H9 (cell line): ENCODE measurements at regions not wholly inside any gene's neighbourhood (a gene's known extent, or its start where the extent isn't known, plus 50 kb on each side); places are given as distances from the start of the nearest gene placed in this dataset.

Experiments used
- DNase-seq: peaks from one replicate; pipeline ENCODE4 v3.0.0-alpha.2; 2017
- H2AFZ ChIP-seq: one replicate; pipeline ENCODE4 v1.6.1; 2013; ENCODE audit warnings: mild to moderate bottlenecking, low read length, control low read depth, moderate library complexity
- H2AK5ac ChIP-seq: 2 replicates; pipeline ENCODE4 v1.6.1; 2013; ENCODE audit warnings: low read length, control low read depth, mixed read lengths; ENCODE audit not compliant: insufficient read length
- H2BK120ac ChIP-seq: one replicate; pipeline ENCODE4 v1.6.1; 2013; ENCODE audit warnings: low read depth, mild to moderate bottlenecking, low read length, control low read depth, inconsistent platforms; ENCODE audit not compliant: poor library complexity, severe bottlenecking
- H2BK12ac ChIP-seq: 2 replicates; pipeline ENCODE4 v1.6.1; 2013; ENCODE audit warnings: low read length, control low read depth, mixed read lengths, low read depth; ENCODE audit not compliant: insufficient read length
- H2BK15ac ChIP-seq: 2 replicates; pipeline ENCODE4 v1.6.1; 2013; ENCODE audit warnings: low read depth, low read length, control low read depth
- H2BK20ac ChIP-seq: one replicate; pipeline ENCODE4 v1.6.1; 2013; ENCODE audit warnings: low read depth, mild to moderate bottlenecking, low read length, control low read depth, inconsistent platforms; ENCODE audit not compliant: poor library complexity, severe bottlenecking
- H2BK5ac ChIP-seq: 2 replicates; pipeline ENCODE4 v1.6.1; 2013; ENCODE audit warnings: low read length, control low read depth, mixed read lengths; ENCODE audit not compliant: insufficient read length
- H3K14ac ChIP-seq: 2 replicates; pipeline ENCODE4 v1.6.1; 2013; ENCODE audit warnings: low read length, control low read depth; ENCODE audit not compliant: insufficient read depth
- H3K18ac ChIP-seq: 2 replicates; pipeline ENCODE4 v1.6.1; 2013; ENCODE audit warnings: low read depth, mild to moderate bottlenecking, mixed read lengths, low read length, control low read depth; ENCODE audit not compliant: insufficient read length
- H3K23ac ChIP-seq: 2 replicates; pipeline ENCODE4 v1.6.1; 2013; ENCODE audit warnings: low read length, control low read depth, mixed read lengths, low read depth; ENCODE audit not compliant: insufficient read length
- H3K23me2 ChIP-seq: 2 replicates; pipeline ENCODE4 v1.6.1; 2013; ENCODE audit warnings: low read depth, mild to moderate bottlenecking, mixed read lengths, low read length, control low read depth; ENCODE audit not compliant: insufficient read length, poor library complexity, severe bottlenecking
- H3K27ac ChIP-seq: 2 replicates; pipeline ENCODE4 v1.5.1; 2013; ENCODE audit warnings: low read length, control low read depth, mixed read lengths, low read depth; ENCODE audit not compliant: insufficient read length
- H3K27me3 ChIP-seq: 2 replicates; pipeline ENCODE4 v1.6.1; 2013; ENCODE audit warnings: low read length, control low read depth, inconsistent platforms; ENCODE audit not compliant: insufficient read depth
- H3K4ac ChIP-seq: 2 replicates; pipeline ENCODE4 v1.6.1; 2013; ENCODE audit warnings: low read depth, mild to moderate bottlenecking, control low read depth, inconsistent platforms, low read length, moderate library complexity
- H3K4me1 ChIP-seq: 2 replicates; pipeline ENCODE4 v1.6.1; 2013; ENCODE audit warnings: low read length, control low read depth, inconsistent platforms; ENCODE audit not compliant: insufficient read depth
- H3K4me2 ChIP-seq: 2 replicates; pipeline ENCODE4 v1.6.1; 2013; ENCODE audit warnings: low read length, control low read depth, mixed read lengths; ENCODE audit not compliant: insufficient read length, insufficient read depth
- H3K56ac ChIP-seq: 2 replicates; pipeline ENCODE4 v1.6.1; 2013; ENCODE audit warnings: low read depth, mild to moderate bottlenecking, mixed read lengths, low read length, control low read depth; ENCODE audit not compliant: insufficient read length
- H3K79me1 ChIP-seq: 2 replicates; pipeline ENCODE4 v1.6.1; 2013; ENCODE audit warnings: low read depth, mild to moderate bottlenecking, moderate library complexity, low read length, control low read depth, inconsistent platforms; ENCODE audit not compliant: insufficient read depth, poor library complexity, severe bottlenecking
- H3K79me2 ChIP-seq: 2 replicates; pipeline ENCODE4 v1.6.1; 2013; ENCODE audit warnings: low read length, control low read depth, inconsistent platforms; ENCODE audit not compliant: insufficient read depth
- H3K9ac ChIP-seq: 2 replicates; pipeline ENCODE4 v1.6.1; 2013; ENCODE audit warnings: low read length, control low read depth, mixed read lengths; ENCODE audit not compliant: insufficient read length; ENCODE audit errors: extremely low read depth
- H3K9me3 ChIP-seq: one replicate; pipeline ENCODE4 v1.6.1; 2013; ENCODE audit warnings: low read depth, low read length, inconsistent platforms; ENCODE audit not compliant: control insufficient read depth
- H3T11ph ChIP-seq: one replicate; pipeline ENCODE4 v1.6.1; 2013; ENCODE audit warnings: mild to moderate bottlenecking, low read length, control low read depth, inconsistent platforms
- H4K20me1 ChIP-seq: one replicate; pipeline ENCODE4 v1.6.1; 2013; ENCODE audit not compliant: control insufficient read depth, insufficient read length, insufficient read depth
- H4K5ac ChIP-seq: 2 replicates; pipeline ENCODE4 v1.6.1; 2013; ENCODE audit warnings: low read depth, mild to moderate bottlenecking, mixed read lengths, low read length, control low read depth; ENCODE audit not compliant: insufficient read length
- H4K8ac ChIP-seq: replicated peaks from 2 replicates; pipeline ENCODE4 v1.6.1; 2013; ENCODE audit warnings: low read length, control low read depth, mixed read lengths, low read depth; ENCODE audit not compliant: insufficient read length
- H4K91ac ChIP-seq: 2 replicates; pipeline ENCODE4 v1.6.1; 2013; ENCODE audit warnings: low read depth, mild to moderate bottlenecking, moderate library complexity, mixed read lengths, low read length, control low read depth; ENCODE audit not compliant: insufficient read length
- H3K27ac Mint-ChIP-seq, 3 experiments: 2 replicates in 2 of 3; 3 replicates in 1 of 3; pipeline ENCODE4 v1.8.0; 2020 to 2021; ENCODE audit warnings: mixed read lengths in 3 of 3, mild to moderate bottlenecking in 1 of 3, moderate library complexity in 1 of 3
- H3K27me3 Mint-ChIP-seq: 2 replicates; pipeline ENCODE4 v1.8.0; 2021; ENCODE audit warnings: low read depth, mild to moderate bottlenecking, moderate library complexity, mixed read lengths
- H3K36me3 Mint-ChIP-seq, 3 experiments: 2 replicates in 2 of 3; 3 replicates in 1 of 3; pipeline ENCODE4 v1.8.0; 2020 to 2021; ENCODE audit warnings: low read depth in 3 of 3, mixed read lengths in 3 of 3; ENCODE audit not compliant: insufficient read depth in 1 of 3
- H3K4me1 Mint-ChIP-seq, 2 experiments: 2 replicates each; pipeline ENCODE4 v1.8.0; 2020; ENCODE audit warnings: mixed read lengths in 2 of 2
- H3K4me3 Mint-ChIP-seq, 2 experiments: 2 replicates in 1 of 2; 3 replicates in 1 of 2; pipeline ENCODE4 v1.8.0; 2020 to 2021; ENCODE audit warnings: mild to moderate bottlenecking in 2 of 2, mixed read lengths in 2 of 2, moderate library complexity in 1 of 2
- H3K9me3 Mint-ChIP-seq, 2 experiments: 2 replicates in 1 of 2; 3 replicates in 1 of 2; pipeline ENCODE4 v1.8.0; 2020; ENCODE audit warnings: mild to moderate bottlenecking in 2 of 2, mixed read lengths in 2 of 2, moderate library complexity in 1 of 2
- WGBS: extraction: QIAGEN DNeasy Blood & Tissue Kit; methylation state at CpG from one replicate; pipeline ENCODE4 v1.1.7; 2013; ENCODE audit warnings: missing lambda C conversion rate, low lambda C conversion rate, mixed read lengths; ENCODE audit not compliant: insufficient read length; ENCODE audit errors: extremely low coverage; 5-methylcytosine and 5-hydroxymethylcytosine counted together
- TF ChIP-seq, protein P1 (sequence below): fragments of 200-600 bp; sonication (generic); conservative IDR thresholded peaks from 3 replicates; pipeline ENCODE4 v1.8.0; 2021; ENCODE audit warnings: antibody characterized with exemption, mild to moderate bottlenecking

DNA sequence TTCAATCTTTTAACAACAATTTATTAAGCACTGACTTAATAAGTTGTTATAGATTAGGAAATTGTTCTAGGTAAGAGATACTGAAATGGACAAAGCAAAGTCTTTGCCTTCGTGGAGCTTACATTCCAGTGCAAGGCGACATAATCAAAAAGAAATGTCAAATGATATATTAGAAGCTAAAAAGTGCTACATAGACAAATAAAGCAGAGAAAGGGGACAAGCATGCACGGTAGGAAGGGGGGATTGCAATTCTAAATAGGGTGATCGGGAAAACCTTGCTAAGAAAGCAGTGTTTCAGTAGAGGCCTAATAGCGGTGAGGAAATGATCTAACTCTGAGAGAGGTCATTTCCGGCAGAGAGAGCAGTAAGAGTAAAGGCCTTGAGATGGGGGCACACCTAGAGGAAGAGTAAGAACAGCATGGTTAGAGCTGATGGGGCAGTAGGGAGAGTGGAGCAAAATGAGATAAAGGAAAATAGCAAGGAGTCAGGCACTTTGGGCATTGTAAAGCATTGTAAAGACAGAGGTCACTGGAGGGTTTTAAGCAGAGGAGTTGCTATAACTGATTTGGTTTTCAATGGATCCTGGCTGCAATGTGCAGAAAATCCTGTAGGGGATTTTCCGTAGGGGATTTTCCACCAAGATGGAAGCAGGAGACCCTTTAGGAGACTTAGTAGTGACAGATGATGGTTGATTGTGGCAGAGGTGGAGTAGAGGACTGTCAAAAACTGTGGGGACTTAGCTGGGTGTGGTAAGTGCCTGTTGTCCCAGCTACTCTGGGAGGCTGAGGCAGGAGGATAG is 71.7 kb upstream of the CFAP20DC start:
- Histone ChIP-seq H2BK20ac (peak overlapping the region; percentile 45), H3K4ac (no peak overlapping the region), H4K5ac (no peak overlapping the region), H4K20me1 (no peaks in the 10 kb centered on the region), H3K18ac (no peak overlapping the region), H4K8ac (no peak overlapping the region), H4K91ac (no peak overlapping the region), H2BK15ac (no peak overlapping the region), H3K4me1 (no peaks in the 10 kb centered on the region; the same call in 1 of the 2 replicates), H3K23me2 (no peaks in the 10 kb centered on the region), H2BK12ac (no peak overlapping the region), H3K4me2 (no peak overlapping the region), H3K23ac (no peak overlapping the region), H3K9ac (no peak overlapping the region), H3K56ac (no peak overlapping the region), H3K27me3 (no peaks in the 10 kb centered on the region), H2AFZ (peak overlapping the region; percentile 85), H3K14ac (no peak overlapping the region), H2AK5ac (no peak overlapping the region), H2BK5ac (no peak overlapping the region), H3K79me1 (no peaks in the 10 kb centered on the region), H3K79me2 (no peaks in the 10 kb centered on the region), H3K9me3 (no peaks in the 10 kb centered on the region), H2BK120ac (no peak overlapping the region), H3K27ac (no peak overlapping the region), H3T11ph (no peak overlapping the region)
- DNase-seq = no peak
- Mint-ChIP-seq H3K27ac (no peak overlapping the region; a peak in 1 of 7 replicates), H3K4me1 (peaks cover 6 to 9% of the 10 kb centered on the region in 2 experiments; a peak in 3 of 4 replicates), H3K27me3 (no peaks in the 10 kb centered on the region; the same call in none of the 2 replicates), H3K4me3 (no peak overlapping the region), H3K36me3 (peaks cover 3 to 16% (median 4%) of the 10 kb centered on the region in 3 experiments; a peak in 5 of 7 replicates), H3K9me3 (peaks cover 5 to 8% of the 10 kb centered on the region in 2 experiments; a peak in 3 of 5 replicates)
- no CpG with 5 or more reads among the region's 7 CpGs for WGBS
- TF ChIP-seq, protein P1, sequence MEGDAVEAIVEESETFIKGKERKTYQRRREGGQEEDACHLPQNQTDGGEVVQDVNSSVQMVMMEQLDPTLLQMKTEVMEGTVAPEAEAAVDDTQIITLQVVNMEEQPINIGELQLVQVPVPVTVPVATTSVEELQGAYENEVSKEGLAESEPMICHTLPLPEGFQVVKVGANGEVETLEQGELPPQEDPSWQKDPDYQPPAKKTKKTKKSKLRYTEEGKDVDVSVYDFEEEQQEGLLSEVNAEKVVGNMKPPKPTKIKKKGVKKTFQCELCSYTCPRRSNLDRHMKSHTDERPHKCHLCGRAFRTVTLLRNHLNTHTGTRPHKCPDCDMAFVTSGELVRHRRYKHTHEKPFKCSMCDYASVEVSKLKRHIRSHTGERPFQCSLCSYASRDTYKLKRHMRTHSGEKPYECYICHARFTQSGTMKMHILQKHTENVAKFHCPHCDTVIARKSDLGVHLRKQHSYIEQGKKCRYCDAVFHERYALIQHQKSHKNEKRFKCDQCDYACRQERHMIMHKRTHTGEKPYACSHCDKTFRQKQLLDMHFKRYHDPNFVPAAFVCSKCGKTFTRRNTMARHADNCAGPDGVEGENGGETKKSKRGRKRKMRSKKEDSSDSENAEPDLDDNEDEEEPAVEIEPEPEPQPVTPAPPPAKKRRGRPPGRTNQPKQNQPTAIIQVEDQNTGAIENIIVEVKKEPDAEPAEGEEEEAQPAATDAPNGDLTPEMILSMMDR = peak; percentile 49; the same call in 2 of the 3 replicates
